OCI-LY1 (cell line): ENCODE measurements at regions not wholly inside any gene's neighbourhood (a gene's known extent, or its start where the extent isn't known, plus 50 kb on each side); places are given as distances from the start of the nearest gene placed in this dataset.

Experiments used
- CTCF ChIP-seq: fragments of 200-600 bp; sonication (generic), shearing (Covaris generic); IDR thresholded peaks from 2 replicates; pipeline ENCODE4 v1.5.1; 2017; ENCODE audit warnings: mild to moderate bottlenecking, antibody characterized with exemption, low read length, moderate library complexity, mixed read lengths
- EZH2 ChIP-seq: fragments of 200-600 bp; sonication (generic), shearing (Covaris generic); IDR thresholded peaks from 2 replicates; pipeline ENCODE4 v1.8.0; 2017; ENCODE audit warnings: borderline replicate concordance, mixed run types, mild to moderate bottlenecking, antibody characterized with exemption, low read length, moderate library complexity, mixed read lengths

GRCh38 chr18:77470569-77471413, 221.1 kb downstream of the GALR1 start:
- TF ChIP-seq CTCF = no peak
- TF ChIP-seq EZH2 = no peak
